ENCODE measurements at regions not wholly inside any gene's neighbourhood (a gene's known extent, or its start where the extent isn't known, plus 50 kb on each side); places are given as distances from the start of the nearest gene placed in this dataset.
A peak's percentile ranks its signal among the peaks of the same experiment; 100 is the strongest.

GRCh38 chr4:131081069-131081468 is 1985.1 kb downstream of the C4orf33 start:
- H3K9me3 ChIP-seq (ENCODE audit: low read depth, low read length, poor library complexity, severe bottlenecking): no peaks in the 10 kb centered on the region
- H3K27ac ChIP-seq (ENCODE audit: low read depth, low read length, poor library complexity, severe bottlenecking): no peak overlapping the region
- H3K4me1 ChIP-seq (ENCODE audit: insufficient read depth, low read length, poor library complexity, severe bottlenecking): no peaks in the 10 kb centered on the region
- CTCF ChIA-PET: no interaction called here
- no TSS peak for BruUV-seq (replicated peaks)
- no peak for DNase-seq (ENCODE audit: low spot score)
- no peak overlapping the region for H3K4me3 ChIP-seq (ENCODE audit: low read depth, low read length, poor library complexity, severe bottlenecking)
- intact Hi-C loops (cut with micrococcal nuclease; ENCODE audit: unreplicated experiment): loop anchor here (10.0 kb wide), 2 partner anchors 326 to 726 kb away; no protein-coding TSS in a partner anchor
- POLR2A ChIA-PET (ENCODE audit: low non-redundant PET): no interaction called here
- H3K27me3 ChIP-seq (replicated peaks; ENCODE audit: insufficient read depth, low read depth, low read length, poor library complexity): no peaks in the 10 kb centered on the region
- no peak for TF ChIP-seq EZH2 (IDR thresholded peaks at IDR 0.05; ENCODE audit: borderline replicate concordance, low read depth, low read length, poor library complexity, severe bottlenecking)
- TF ChIP-seq, protein P1, sequence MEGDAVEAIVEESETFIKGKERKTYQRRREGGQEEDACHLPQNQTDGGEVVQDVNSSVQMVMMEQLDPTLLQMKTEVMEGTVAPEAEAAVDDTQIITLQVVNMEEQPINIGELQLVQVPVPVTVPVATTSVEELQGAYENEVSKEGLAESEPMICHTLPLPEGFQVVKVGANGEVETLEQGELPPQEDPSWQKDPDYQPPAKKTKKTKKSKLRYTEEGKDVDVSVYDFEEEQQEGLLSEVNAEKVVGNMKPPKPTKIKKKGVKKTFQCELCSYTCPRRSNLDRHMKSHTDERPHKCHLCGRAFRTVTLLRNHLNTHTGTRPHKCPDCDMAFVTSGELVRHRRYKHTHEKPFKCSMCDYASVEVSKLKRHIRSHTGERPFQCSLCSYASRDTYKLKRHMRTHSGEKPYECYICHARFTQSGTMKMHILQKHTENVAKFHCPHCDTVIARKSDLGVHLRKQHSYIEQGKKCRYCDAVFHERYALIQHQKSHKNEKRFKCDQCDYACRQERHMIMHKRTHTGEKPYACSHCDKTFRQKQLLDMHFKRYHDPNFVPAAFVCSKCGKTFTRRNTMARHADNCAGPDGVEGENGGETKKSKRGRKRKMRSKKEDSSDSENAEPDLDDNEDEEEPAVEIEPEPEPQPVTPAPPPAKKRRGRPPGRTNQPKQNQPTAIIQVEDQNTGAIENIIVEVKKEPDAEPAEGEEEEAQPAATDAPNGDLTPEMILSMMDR (conservative IDR thresholded peaks at IDR 0.05; ENCODE audit: low read depth, low read length): no peak
- no peaks in the 10 kb centered on the region for H3K36me3 ChIP-seq (ENCODE audit: insufficient read depth, low read length, poor library complexity, severe bottlenecking)

- H3K36me3 ChIP-seq (ENCODE audit: insufficient read depth, low read length, poor library complexity, severe bottlenecking): no peaks in the 10 kb centered on the region
- no peak for DNase-seq (ENCODE audit: low spot score)
- H3K27me3 ChIP-seq (replicated peaks; ENCODE audit: insufficient read depth, low read depth, low read length, poor library complexity): no peaks in the 10 kb centered on the region
- no peak for TF ChIP-seq EZH2 (IDR thresholded peaks at IDR 0.05; ENCODE audit: borderline replicate concordance, low read depth, low read length, poor library complexity, severe bottlenecking)
- TF ChIP-seq, protein P1 (conservative IDR thresholded peaks at IDR 0.05; ENCODE audit: low read depth, low read length): no peak
- H3K9me3 ChIP-seq (ENCODE audit: low read depth, low read length, poor library complexity, severe bottlenecking): no peaks in the 10 kb centered on the region
- ChIA-PET CTCF (no interaction called here), POLR2A (ENCODE audit: low non-redundant PET) (no interaction called here)
- H3K27ac ChIP-seq (ENCODE audit: low read depth, low read length, poor library complexity, severe bottlenecking): no peak overlapping the region
- intact Hi-C loops (cut with micrococcal nuclease; ENCODE audit: unreplicated experiment): loop anchor here (10.0 kb wide), 2 partner anchors 330 to 730 kb away; no protein-coding TSS in a partner anchor
- H3K4me3 ChIP-seq (ENCODE audit: low read depth, low read length, poor library complexity, severe bottlenecking): no peak overlapping the region
- no TSS peak for BruUV-seq (replicated peaks)
- H3K4me1 ChIP-seq (ENCODE audit: insufficient read depth, low read length, poor library complexity, severe bottlenecking): no peaks in the 10 kb centered on the region
Measured at GRCh38 chr4:131084997-131085396, 1989.0 kb downstream of the C4orf33 start.

GRCh38 chr4:131091896-131092295 is 1995.9 kb downstream of the C4orf33 start:
- Histone ChIP-seq H3K9me3 (ENCODE audit: low read depth, low read length, poor library complexity, severe bottlenecking) (no peaks in the 10 kb centered on the region), H3K27me3 (replicated peaks; ENCODE audit: insufficient read depth, low read depth, low read length, poor library complexity) (no peaks in the 10 kb centered on the region), H3K36me3 (ENCODE audit: insufficient read depth, low read length, poor library complexity, severe bottlenecking) (no peaks in the 10 kb centered on the region), H3K4me3 (ENCODE audit: low read depth, low read length, poor library complexity, severe bottlenecking) (no peak overlapping the region), H3K4me1 (ENCODE audit: insufficient read depth, low read length, poor library complexity, severe bottlenecking) (no peaks in the 10 kb centered on the region), H3K27ac (ENCODE audit: low read depth, low read length, poor library complexity, severe bottlenecking) (no peak overlapping the region)
- POLR2A ChIA-PET (ENCODE audit: low non-redundant PET): no interaction called here
- no TSS peak for BruUV-seq (replicated peaks)
- no peak for TF ChIP-seq EZH2 (IDR thresholded peaks at IDR 0.05; ENCODE audit: borderline replicate concordance, low read depth, low read length, poor library complexity, severe bottlenecking)
- TF ChIP-seq, protein P1 (conservative IDR thresholded peaks at IDR 0.05; ENCODE audit: low read depth, low read length): peak; percentile 66
- DNase-seq (ENCODE audit: low spot score): peak; percentile 64
- intact Hi-C loops (cut with micrococcal nuclease; ENCODE audit: unreplicated experiment): loop anchor here (5.0 to 10.0 kb wide), 5 partner anchors 530 to 1523 kb away; no protein-coding TSS in a partner anchor
- CTCF ChIA-PET: no interaction called here

Measured in A673 (cell line).